ENCODE measurements at regions not wholly inside any gene's neighbourhood (a gene's known extent, or its start where the extent isn't known, plus 50 kb on each side); places are given as distances from the start of the nearest gene placed in this dataset.

DNA sequence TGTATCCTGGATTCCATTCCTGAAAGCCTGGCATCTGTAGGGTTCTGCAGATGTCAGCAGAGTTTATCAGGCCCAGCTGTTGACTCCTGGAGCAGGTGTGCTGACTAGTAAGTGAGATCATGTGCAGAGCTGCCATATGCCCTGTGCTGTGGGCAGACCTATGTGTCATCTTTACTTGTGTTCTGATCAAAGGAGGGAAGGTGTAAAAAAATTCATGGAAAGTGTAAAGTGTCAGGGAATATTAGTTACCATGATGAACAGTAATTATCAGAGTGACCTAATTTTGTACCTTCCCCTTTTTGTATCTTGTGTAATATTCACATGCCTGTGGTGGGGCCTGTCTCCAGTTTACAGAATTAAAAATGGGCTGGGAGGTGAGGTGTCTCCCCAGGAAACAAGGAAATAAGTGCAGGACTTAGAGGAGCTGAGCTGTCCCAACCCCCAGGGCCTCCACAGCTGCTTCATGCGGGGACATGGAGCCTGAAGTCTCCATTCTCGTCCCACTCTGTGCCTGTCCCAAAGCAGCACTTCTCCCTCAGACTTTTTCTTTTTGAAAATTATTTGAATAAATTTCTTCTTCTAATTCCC is 148.2 kb upstream of the GGTLC1 start:
- WGBS, 4 donors = 74 to 85% (median 82%) methylated on average over 2 of the region's 2 CpGs
- H3K9me3 ChIP-seq (replicated peaks in 1 of 3) = no peaks in the 10 kb centered on the region
- no peaks in the 10 kb centered on the region for H3K4me1 ChIP-seq (replicated peaks in 1 of 2)
- no peaks in the 10 kb centered on the region for H3K36me3 ChIP-seq (replicated peaks in 1 of 2)
- H3K4me3 ChIP-seq = no peak overlapping the region
- no peak overlapping the region for H3K27ac ChIP-seq
- no peak for DNase-seq
- intact Hi-C loops (cut with DNase I) = no loop called here
- H3K27me3 ChIP-seq = no peaks in the 10 kb centered on the region
- TF ChIP-seq POLR2A (IDR thresholded peaks at IDR 0.05) = no peak
- TF ChIP-seq, protein P1, sequence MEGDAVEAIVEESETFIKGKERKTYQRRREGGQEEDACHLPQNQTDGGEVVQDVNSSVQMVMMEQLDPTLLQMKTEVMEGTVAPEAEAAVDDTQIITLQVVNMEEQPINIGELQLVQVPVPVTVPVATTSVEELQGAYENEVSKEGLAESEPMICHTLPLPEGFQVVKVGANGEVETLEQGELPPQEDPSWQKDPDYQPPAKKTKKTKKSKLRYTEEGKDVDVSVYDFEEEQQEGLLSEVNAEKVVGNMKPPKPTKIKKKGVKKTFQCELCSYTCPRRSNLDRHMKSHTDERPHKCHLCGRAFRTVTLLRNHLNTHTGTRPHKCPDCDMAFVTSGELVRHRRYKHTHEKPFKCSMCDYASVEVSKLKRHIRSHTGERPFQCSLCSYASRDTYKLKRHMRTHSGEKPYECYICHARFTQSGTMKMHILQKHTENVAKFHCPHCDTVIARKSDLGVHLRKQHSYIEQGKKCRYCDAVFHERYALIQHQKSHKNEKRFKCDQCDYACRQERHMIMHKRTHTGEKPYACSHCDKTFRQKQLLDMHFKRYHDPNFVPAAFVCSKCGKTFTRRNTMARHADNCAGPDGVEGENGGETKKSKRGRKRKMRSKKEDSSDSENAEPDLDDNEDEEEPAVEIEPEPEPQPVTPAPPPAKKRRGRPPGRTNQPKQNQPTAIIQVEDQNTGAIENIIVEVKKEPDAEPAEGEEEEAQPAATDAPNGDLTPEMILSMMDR (IDR thresholded peaks at IDR 0.05) = no peak

DNA sequence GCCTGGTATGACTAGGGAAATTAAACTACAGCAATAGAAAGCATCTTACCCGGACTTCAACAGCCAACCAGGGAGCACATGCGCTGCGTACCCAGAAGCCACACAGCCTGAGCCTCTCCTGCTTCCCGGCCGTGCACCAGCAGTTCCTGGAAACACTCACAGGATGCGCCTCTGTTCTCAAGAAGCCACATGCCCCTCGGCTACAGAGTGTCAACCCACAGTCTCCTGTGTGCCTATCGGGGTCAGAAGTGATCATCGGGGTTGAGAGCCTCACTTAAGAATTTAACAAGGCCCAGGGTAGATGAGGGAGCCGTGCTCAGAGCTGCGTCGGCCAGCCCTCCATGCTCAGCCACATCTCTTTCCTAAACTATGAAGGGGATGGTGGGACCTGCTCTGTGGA is 147.2 kb upstream of the GGTLC1 start:
- intact Hi-C loops (cut with DNase I) = no loop called here

DNA sequence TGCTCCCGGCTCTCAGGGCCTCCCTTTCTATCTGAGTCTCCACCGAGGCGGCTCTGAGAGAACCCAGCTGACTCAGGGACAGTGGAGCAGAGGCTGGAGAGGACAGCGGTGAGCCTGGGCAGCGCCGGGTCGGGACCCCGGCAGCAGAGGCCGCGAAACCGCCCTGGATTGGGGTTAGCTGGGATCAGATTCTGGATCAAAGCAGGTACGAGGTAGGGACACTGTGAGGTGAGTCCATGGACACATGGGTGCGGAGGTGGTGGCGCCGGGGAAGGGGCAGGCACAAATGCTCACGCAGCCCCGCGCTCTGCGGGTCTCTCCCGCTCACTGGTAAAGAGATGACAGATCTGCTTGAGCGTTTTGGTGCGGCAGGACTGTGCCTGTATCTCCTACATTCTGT is 146.4 kb upstream of the GGTLC1 start:
- no peak for DNase-seq
- intact Hi-C loops (cut with DNase I) = no loop called here
- 93 to 95% (median 93%) methylated on average over 22 of the region's 22 CpGs for WGBS, 4 donors

More for the DNA sequence above, 147.2 kb upstream of the GGTLC1 start:
- H3K9me3 ChIP-seq (replicated peaks in 1 of 3) = no peaks in the 10 kb centered on the region
- H3K4me3 ChIP-seq = no peak overlapping the region
- H3K27me3 ChIP-seq = no peaks in the 10 kb centered on the region
- WGBS, 4 donors = 87 to 93% (median 89%) methylated on average over 8 to 12 of the region's 12 CpGs
- H3K4me1 ChIP-seq (replicated peaks in 1 of 2) = no peaks in the 10 kb centered on the region
- no peak for TF ChIP-seq POLR2A (IDR thresholded peaks at IDR 0.05)
- TF ChIP-seq, protein P1 (IDR thresholded peaks at IDR 0.05) = no peak
- DNase-seq = no peak
- H3K27ac ChIP-seq = no peak overlapping the region
- H3K36me3 ChIP-seq (replicated peaks in 1 of 2) = no peaks in the 10 kb centered on the region

DNA sequence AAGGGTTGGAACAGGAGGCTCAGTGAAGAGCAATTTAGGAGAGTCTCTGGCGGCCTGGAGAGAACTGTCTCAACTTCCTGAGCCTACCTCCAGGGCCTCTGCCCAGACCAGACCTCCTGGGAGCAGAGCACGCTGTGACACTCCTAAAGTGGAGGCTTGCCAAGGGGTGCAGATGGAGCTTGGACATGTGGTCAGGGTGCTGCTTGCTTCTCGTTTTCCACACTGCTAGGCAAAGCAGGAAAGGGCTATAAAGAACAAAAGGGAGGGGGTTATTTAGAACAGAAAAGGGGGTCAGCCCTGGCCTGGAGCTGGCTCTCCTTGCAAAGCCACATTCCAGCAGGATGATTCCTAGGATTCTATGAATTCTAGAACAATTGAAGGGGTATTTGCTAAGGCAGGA is 145.7 kb upstream of the GGTLC1 start:
- intact Hi-C loops (cut with DNase I) = no loop called here
- no peak overlapping the region for H3K27ac ChIP-seq
- DNase-seq = no peak
- 40 to 62% (median 51%) methylated on average over 3 of the region's 3 CpGs for WGBS, 4 donors
- no peaks in the 10 kb centered on the region for H3K36me3 ChIP-seq (replicated peaks in 1 of 2)
- H3K4me1 ChIP-seq (replicated peaks in 1 of 2) = no peaks in the 10 kb centered on the region
- no peak overlapping the region for H3K4me3 ChIP-seq
- no peak for TF ChIP-seq POLR2A (IDR thresholded peaks at IDR 0.05)
- TF ChIP-seq, protein P1 (IDR thresholded peaks at IDR 0.05) = no peak
- H3K9me3 ChIP-seq (replicated peaks in 1 of 3) = no peaks in the 10 kb centered on the region
- no peaks in the 10 kb centered on the region for H3K27me3 ChIP-seq

More for the DNA sequence above, 146.4 kb upstream of the GGTLC1 start:
- H3K27ac ChIP-seq = no peak overlapping the region
- TF ChIP-seq POLR2A (IDR thresholded peaks at IDR 0.05) = no peak
- TF ChIP-seq, protein P1 (IDR thresholded peaks at IDR 0.05) = no peak
- H3K4me3 ChIP-seq = no peak overlapping the region
- H3K4me1 ChIP-seq (replicated peaks in 1 of 2) = no peaks in the 10 kb centered on the region
- no peaks in the 10 kb centered on the region for H3K27me3 ChIP-seq
- no peaks in the 10 kb centered on the region for H3K36me3 ChIP-seq (replicated peaks in 1 of 2)
- H3K9me3 ChIP-seq (replicated peaks in 1 of 3) = no peaks in the 10 kb centered on the region
